ENCODE measurements at regions not wholly inside any gene's neighbourhood (a gene's known extent, or its start where the extent isn't known, plus 50 kb on each side); places are given as distances from the start of the nearest gene placed in this dataset.

GRCh38 chr6:144350528-144350880 lies 65.4 kb downstream of the UTRN start:
- TF ChIP-seq CTCF (IDR thresholded peaks at IDR 0.05): no peak
- no peak for TF ChIP-seq POLR2A (IDR thresholded peaks at IDR 0.05)

Data from Peyer's patch (tissue), 4 donors.